HCT116 (cell line): ENCODE measurements at regions not wholly inside any gene's neighbourhood (a gene's known extent, or its start where the extent isn't known, plus 50 kb on each side); places are given as distances from the start of the nearest gene placed in this dataset.

ENCODE experiments used
- ATAC-seq: fragments of 200-7000 bp; cut with Tn5 transposase; 2 replicates; pipeline ENCODE4 v1.9.1; 2020; ENCODE audit warnings: mild to moderate bottlenecking, moderate library complexity
- BruUV-seq: library from RNA; stranded (reverse); fragments of 400-500 nt; replicated peaks from 2 replicates; lab custom pipeline; 2021; lab: Mats Ljungman, UMichigan
- CTCF ChIA-PET: fragments of 300-600 bp; sonication (Branson Sonifier 250); formaldehyde crosslinking; loops from one replicate; lab custom pipeline; 2021; ENCODE audit warnings: antibody characterized with exemption; lab: Charles Lee
- POLR2A ChIA-PET: fragments of 300-600, 350-600 bp; sonication (Branson Sonifier 250); formaldehyde crosslinking; loops from one replicate; lab custom pipeline; 2021; ENCODE audit warnings: antibody characterized with exemption; lab: Charles Lee
- RAD21 ChIA-PET, 2 experiments: fragments of 300-600 bp; sonication (Branson Sonifier 250); formaldehyde crosslinking; loops; one replicate each; lab custom pipeline; 2023; ENCODE audit warnings: low total read pairs in 2 of 2; ENCODE audit not compliant: uncharacterized antibody in 2 of 2, unreplicated experiment in 2 of 2, low non-redundant PET in 1 of 2; lab: Charles Lee
- DNase-seq: peaks from one replicate; pipeline ENCODE4 v3.0.0-alpha.2; 2010; ENCODE audit warnings: low read depth, low spot score
- H2AFZ ChIP-seq: fragments of 200-600 bp; shearing (Covaris generic), sonication (generic); 2 replicates; pipeline ENCODE4 v1.6.1; 2017; ENCODE audit warnings: low read depth, mixed run types, mixed read lengths, antibody characterized with exemption, low read length; ENCODE audit not compliant: poor library complexity, severe bottlenecking
- H3K27ac ChIP-seq: 2 replicates; pipeline ENCODE4 v1.5.1; 2012; ENCODE audit warnings: low read depth, low read length
- H3K27me3 ChIP-seq: fragments of 200-600 bp; sonication (generic); 2 replicates; pipeline ENCODE4 v1.6.1; 2016; ENCODE audit warnings: mixed run types, low read length, mixed read lengths; ENCODE audit not compliant: insufficient read depth
- H3K36me3 ChIP-seq, 2 experiments: fragments of 200-500 bp in 1 of 2; fragments of 200-600 bp in 1 of 2; sonication (Bioruptor generic) in 1 of 2; sonication (generic) in 1 of 2; 2 replicates each; pipeline versions ENCODE4 v1.5.1 to v1.6.1; 2014 to 2016; ENCODE audit warnings: low read length in 2 of 2, inconsistent platforms in 1 of 2, mixed read lengths in 1 of 2, mixed run types in 1 of 2; ENCODE audit not compliant: insufficient read depth in 2 of 2, control insufficient read depth in 1 of 2
- H3K4me1 ChIP-seq, 2 experiments: fragments of 200-600 bp in 1 of 2; sonication (generic) in 1 of 2; 2 replicates each; pipeline versions ENCODE4 v1.5.1 to v1.6.1; 2012 to 2017; ENCODE audit warnings: low read length in 2 of 2, inconsistent platforms in 1 of 2, mild to moderate bottlenecking in 1 of 2, mixed read lengths in 1 of 2, mixed run types in 1 of 2, moderate library complexity in 1 of 2; ENCODE audit not compliant: insufficient read depth in 2 of 2, control insufficient read depth in 1 of 2
- H3K4me2 ChIP-seq: fragments of 200-600 bp; sonication (generic); 2 replicates; pipeline ENCODE4 v1.6.1; 2017; ENCODE audit warnings: mixed run types, low read length, mixed read lengths
- H3K4me3 ChIP-seq, 2 experiments: fragments of 200-600 bp in 1 of 2; sonication (generic) in 1 of 2; replicated peaks in 1 of 2; 2 replicates each; pipeline ENCODE4 v1.5.1; 2011 to 2016; ENCODE audit warnings: low read length in 2 of 2, control low read depth in 1 of 2, low read depth in 1 of 2, mild to moderate bottlenecking in 1 of 2, mixed read lengths in 1 of 2, mixed run types in 1 of 2
- H3K79me2 ChIP-seq: fragments of 200-600 bp; sonication (generic); 2 replicates; pipeline ENCODE4 v1.6.1; 2017; ENCODE audit warnings: mild to moderate bottlenecking, mixed run types, low read length, moderate library complexity, mixed read lengths; ENCODE audit not compliant: insufficient read depth
- H3K9ac ChIP-seq: fragments of 200-600 bp; sonication (generic); 2 replicates; pipeline ENCODE4 v1.6.1; 2016; ENCODE audit warnings: low read length, mixed read lengths
- H3K9me2 ChIP-seq: fragments of 200-600 bp; sonication (generic), shearing (Covaris generic); 2 replicates; pipeline ENCODE4 v1.6.1; 2017; ENCODE audit warnings: mixed run types, mild to moderate bottlenecking, moderate library complexity; ENCODE audit not compliant: insufficient read depth
- H3K9me3 ChIP-seq, 2 experiments: fragments of 200-500 bp in 1 of 2; fragments of 200-600 bp in 1 of 2; sonication (Bioruptor generic) in 1 of 2; sonication (generic) in 1 of 2; 2 replicates each; pipeline ENCODE4 v1.6.1; 2014 to 2017; ENCODE audit warnings: low read length in 2 of 2, mixed read lengths in 2 of 2, inconsistent platforms in 1 of 2, low read depth in 1 of 2, mild to moderate bottlenecking in 1 of 2, mixed run types in 1 of 2, moderate library complexity in 1 of 2; ENCODE audit not compliant: control insufficient read depth in 1 of 2, insufficient read depth in 1 of 2
- H4K20me1 ChIP-seq: fragments of 200-600 bp; sonication (generic), shearing (Covaris generic); 2 replicates; pipeline ENCODE4 v1.6.1; 2017; ENCODE audit warnings: mixed run types, mild to moderate bottlenecking, moderate library complexity; ENCODE audit not compliant: insufficient read depth
- ATF3 ChIP-seq: IDR thresholded peaks from 2 replicates; pipeline ENCODE4 v1.6.1; 2012
- CBX3 ChIP-seq: IDR thresholded peaks from 2 replicates; pipeline ENCODE4 v1.6.1; 2012; ENCODE audit warnings: low read depth
- CEBPB ChIP-seq: IDR thresholded peaks from 2 replicates; pipeline ENCODE4 v1.6.1; 2012; ENCODE audit warnings: low read depth
- CTCF ChIP-seq, 3 experiments: fragments of 200-600 bp in 1 of 3; sonication (generic) in 1 of 3; IDR thresholded peaks in 2 of 3; conservative IDR thresholded peaks in 1 of 3; 2 replicates each; pipeline ENCODE4 v1.5.1; 2012 to 2017; ENCODE audit warnings: low read depth in 2 of 3, low read length in 2 of 3, antibody characterized with exemption in 1 of 3, borderline replicate concordance in 1 of 3, control low read depth in 1 of 3, mild to moderate bottlenecking in 1 of 3, mixed read lengths in 1 of 3, mixed run types in 1 of 3, moderate library complexity in 1 of 3; ENCODE audit not compliant: insufficient read depth in 1 of 3
- EGR1 ChIP-seq: IDR thresholded peaks from 2 replicates; pipeline ENCODE4 v1.6.1; 2012; ENCODE audit warnings: low read depth
- ELF1 ChIP-seq: IDR thresholded peaks from 2 replicates; pipeline ENCODE4 v1.6.1; 2012; ENCODE audit warnings: low read depth, borderline replicate concordance
- EZH2 ChIP-seq: fragments of 200-600 bp; sonication (generic); IDR thresholded peaks from 2 replicates; pipeline ENCODE4 v1.6.1; 2017; ENCODE audit warnings: antibody characterized with exemption, mixed run types
- EZH2phosphoT487 ChIP-seq: fragments of 200-600 bp; IDR thresholded peaks from 2 replicates; pipeline ENCODE4 v1.6.1; 2018; ENCODE audit warnings: antibody characterized with exemption, borderline replicate concordance
- JUND ChIP-seq: IDR thresholded peaks from 2 replicates; pipeline ENCODE4 v1.6.1; 2012
- POLR2A ChIP-seq: IDR thresholded peaks from 2 replicates; pipeline ENCODE4 v1.7.0; 2011; ENCODE audit warnings: borderline replicate concordance; ENCODE audit not compliant: insufficient read depth, insufficient read length; ENCODE audit errors: extremely low read depth
- POLR2AphosphoS5 ChIP-seq: IDR thresholded peaks from 2 replicates; pipeline ENCODE4 v1.6.1; 2011; ENCODE audit warnings: mild to moderate bottlenecking, low read depth, low read length, moderate library complexity
- REST ChIP-seq: IDR thresholded peaks from 2 replicates; pipeline ENCODE4 v1.6.1; 2012; ENCODE audit warnings: low read depth
- SIN3A ChIP-seq: IDR thresholded peaks from 2 replicates; pipeline ENCODE4 v1.6.1; 2012; ENCODE audit warnings: low read depth
- SRF ChIP-seq: IDR thresholded peaks from 2 replicates; pipeline ENCODE4 v1.6.1; 2012; ENCODE audit warnings: low read depth
- TCF7L2 ChIP-seq: IDR thresholded peaks from 2 replicates; pipeline ENCODE4 v1.7.0; 2011; ENCODE audit warnings: borderline replicate concordance, inconsistent platforms; ENCODE audit not compliant: insufficient read depth, insufficient read length; ENCODE audit errors: extremely low read depth
- YY1 ChIP-seq: IDR thresholded peaks from 2 replicates; pipeline ENCODE4 v1.6.1; 2011; ENCODE audit warnings: low read length, low read depth, moderate library complexity, mild to moderate bottlenecking; ENCODE audit not compliant: insufficient replicate concordance; ENCODE audit errors: extremely low read depth
- ZBTB33 ChIP-seq: IDR thresholded peaks from 2 replicates; pipeline ENCODE4 v1.6.1; 2011; ENCODE audit warnings: mild to moderate bottlenecking, low read length, moderate library complexity; ENCODE audit not compliant: insufficient replicate concordance; ENCODE audit errors: extremely low read depth
- ZNF274 ChIP-seq: fragments of 200-500 bp; sonication (Bioruptor generic); IDR thresholded peaks from 2 replicates; pipeline ENCODE4 v1.6.1; 2014; ENCODE audit warnings: mild to moderate bottlenecking, low read depth, low read length, inconsistent platforms
- intact Hi-C: fragments of 100-400 bp; cut with micrococcal nuclease; formaldehyde crosslinking; loops from 2 replicates; pipeline ENCODE4 v1.10.0; 2022
- TF ChIP-seq, protein P1 (sequence below): IDR thresholded peaks from 2 replicates; pipeline ENCODE4 v1.6.1; 2012

GRCh38 chr2:226295123-226295522, 504.5 kb downstream of the IRS1 start:
- H3K9ac ChIP-seq, result no peak overlapping the region
- no peak overlapping the region for H3K27ac ChIP-seq
- no peak for ATAC-seq
- ChIA-PET POLR2A (no interaction called here), RAD21 (no interaction called here)
- H3K9me3 ChIP-seq, result peaks cover 0 to 8% of the 10 kb centered on the region in 2 experiments; a peak in 1 of 4 replicates
- no peaks in the 10 kb centered on the region for H4K20me1 ChIP-seq
- H3K4me2 ChIP-seq, result no peak overlapping the region
- no peak overlapping the region for H2AFZ ChIP-seq
- no peaks in the 10 kb centered on the region for H3K9me2 ChIP-seq
- intact Hi-C loops, result no loop called here
- BruUV-seq, result no TSS peak
- TF ChIP-seq SRF (no peak), REST (no peak), POLR2AphosphoS5 (no peak), JUND (no peak), EZH2 (no peak), TCF7L2 (no peak), ATF3 (no peak), SIN3A (no peak), ELF1 (no peak), POLR2A (no peak), ZBTB33 (no peak), CTCF (IDR thresholded peaks at IDR 0.05 in 2 of 3, conservative IDR thresholded peaks at IDR 0.05 in 1 of 3; ENCODE audit: borderline replicate concordance in 1 of 3, insufficient read depth in 1 of 3, low read depth in 2 of 3, low read length in 2 of 3) (no peak), CBX3 (no peak), EZH2phosphoT487 (no peak), YY1 (no peak), CEBPB (no peak), ZNF274 (no peak), EGR1 (no peak)
- TF ChIP-seq, protein P1, sequence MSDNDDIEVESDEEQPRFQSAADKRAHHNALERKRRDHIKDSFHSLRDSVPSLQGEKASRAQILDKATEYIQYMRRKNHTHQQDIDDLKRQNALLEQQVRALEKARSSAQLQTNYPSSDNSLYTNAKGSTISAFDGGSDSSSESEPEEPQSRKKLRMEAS, result no peak
- TF ChIP-seq, all 23 proteins: peak for 0
- H3K4me1 ChIP-seq, result no peaks in the 10 kb centered on the region
- CTCF ChIA-PET, result no interaction called here
- no peaks in the 10 kb centered on the region for H3K27me3 ChIP-seq
- no peaks in the 10 kb centered on the region for H3K79me2 ChIP-seq
- H3K36me3 ChIP-seq, result no peaks in the 10 kb centered on the region; a peak in 1 of 4 replicates
- DNase-seq, result no peak
- no peak overlapping the region for H3K4me3 ChIP-seq
